ENCODE measurements at regions not wholly inside any gene's neighbourhood (a gene's known extent, or its start where the extent isn't known, plus 50 kb on each side); places are given as distances from the start of the nearest gene placed in this dataset.
A peak's percentile ranks its signal among the peaks of the same experiment; 100 is the strongest.

- TF ChIP-seq, protein P1, sequence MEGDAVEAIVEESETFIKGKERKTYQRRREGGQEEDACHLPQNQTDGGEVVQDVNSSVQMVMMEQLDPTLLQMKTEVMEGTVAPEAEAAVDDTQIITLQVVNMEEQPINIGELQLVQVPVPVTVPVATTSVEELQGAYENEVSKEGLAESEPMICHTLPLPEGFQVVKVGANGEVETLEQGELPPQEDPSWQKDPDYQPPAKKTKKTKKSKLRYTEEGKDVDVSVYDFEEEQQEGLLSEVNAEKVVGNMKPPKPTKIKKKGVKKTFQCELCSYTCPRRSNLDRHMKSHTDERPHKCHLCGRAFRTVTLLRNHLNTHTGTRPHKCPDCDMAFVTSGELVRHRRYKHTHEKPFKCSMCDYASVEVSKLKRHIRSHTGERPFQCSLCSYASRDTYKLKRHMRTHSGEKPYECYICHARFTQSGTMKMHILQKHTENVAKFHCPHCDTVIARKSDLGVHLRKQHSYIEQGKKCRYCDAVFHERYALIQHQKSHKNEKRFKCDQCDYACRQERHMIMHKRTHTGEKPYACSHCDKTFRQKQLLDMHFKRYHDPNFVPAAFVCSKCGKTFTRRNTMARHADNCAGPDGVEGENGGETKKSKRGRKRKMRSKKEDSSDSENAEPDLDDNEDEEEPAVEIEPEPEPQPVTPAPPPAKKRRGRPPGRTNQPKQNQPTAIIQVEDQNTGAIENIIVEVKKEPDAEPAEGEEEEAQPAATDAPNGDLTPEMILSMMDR (IDR thresholded peaks at IDR 0.05) = no peak
- TF ChIP-seq POLR2A (IDR thresholded peaks at IDR 0.05; ENCODE audit: low read depth) = no peak
- TF ChIP-seq POLR2AphosphoS5 (IDR thresholded peaks at IDR 0.05) = peak in 1 of 2 donors; percentile 20
Observed at GRCh38 chr3:107969994-107970819, 120.6 kb downstream of the CD47 start.

All from esophagus muscularis mucosa (tissue), 3 donors.